GM12892 (cell line): ENCODE measurements at regions not wholly inside any gene's neighbourhood (a gene's known extent, or its start where the extent isn't known, plus 50 kb on each side); places are given as distances from the start of the nearest gene placed in this dataset.
"Not testable (repeated sequence)": the region's sequence is repeated elsewhere in the genome, so short reads cannot be mapped to it uniquely, and the experiment has no call there.

ENCODE experiments used
- DNase-seq: peaks from one replicate; pipeline ENCODE4 v3.0.0; 2011; ENCODE audit not compliant: insufficient read length
- FAIRE-seq: peaks from 2 replicates; lab custom pipeline; 2011; peaks lifted over from hg19 to GRCh38; lab: Jason Lieb, UNC
- POLR2A ChIP-seq: IDR thresholded peaks from 2 replicates; pipeline ENCODE4 v1.6.1; 2011; ENCODE audit warnings: low read depth, low read length, control low read depth
- POLR2AphosphoS5 ChIP-seq: IDR thresholded peaks from 2 replicates; pipeline ENCODE4 v1.6.1; 2011; ENCODE audit warnings: low read depth, low read length, control low read depth
- TAF1 ChIP-seq: IDR thresholded peaks from 2 replicates; pipeline ENCODE4 v1.6.1; 2011; ENCODE audit warnings: low read depth, mild to moderate bottlenecking, control low read depth, low read length, borderline replicate concordance

- TF ChIP-seq POLR2AphosphoS5 (no peak), POLR2A (no peak), TAF1 (no peak)
- FAIRE-seq: no peak
- no peak for DNase-seq
Observed at GRCh38 chr21:41571938-41572510, 64.1 kb upstream of the TMPRSS2 start.

- no peak for TF ChIP-seq POLR2A
- no peak for TF ChIP-seq TAF1
- TF ChIP-seq POLR2AphosphoS5: no peak
- FAIRE-seq (no peak), DNase-seq (no peak)
Observed at GRCh38 chr21:41570791-41571355, 62.9 kb upstream of the TMPRSS2 start.

- no peak for TF ChIP-seq TAF1
- no peak for TF ChIP-seq POLR2A
- no peak for TF ChIP-seq POLR2AphosphoS5
- FAIRE-seq: no peak
Observed at GRCh38 chr21:41568606-41569385, 60.8 kb upstream of the TMPRSS2 start.

GRCh38 chr21:41567901-41568510, 60.0 kb upstream of the TMPRSS2 start:
- TF ChIP-seq TAF1: no peak
- no peak for TF ChIP-seq POLR2AphosphoS5
- no peak for TF ChIP-seq POLR2A
- no peak for FAIRE-seq

More at GRCh38 chr21:41568606-41569385, 60.8 kb upstream of the TMPRSS2 start:
- no peak for DNase-seq

GRCh38 chr21:41567237-41567636, 59.3 kb upstream of the TMPRSS2 start:
- DNase-seq, FAIRE-seq: not testable (repeated sequence)

More at GRCh38 chr21:41567901-41568510, 60.0 kb upstream of the TMPRSS2 start:
- DNase-seq: no peak

- FAIRE-seq (no peak), DNase-seq (no peak)
Observed at GRCh38 chr21:41566500-41567014, 58.6 kb upstream of the TMPRSS2 start.

GRCh38 chr21:41565550-41565949, 57.6 kb upstream of the TMPRSS2 start:
- FAIRE-seq: no peak
- DNase-seq: no peak
- TF ChIP-seq POLR2AphosphoS5: no peak
- TF ChIP-seq TAF1: no peak
- TF ChIP-seq POLR2A: no peak

More at GRCh38 chr21:41566500-41567014, 58.6 kb upstream of the TMPRSS2 start:
- TF ChIP-seq TAF1: no peak
- TF ChIP-seq POLR2A: no peak
- no peak for TF ChIP-seq POLR2AphosphoS5

- FAIRE-seq: no peak
- DNase-seq: no peak
- TF ChIP-seq TAF1: no peak
- TF ChIP-seq POLR2AphosphoS5: no peak
- TF ChIP-seq POLR2A: no peak
Observed at GRCh38 chr21:41564871-41565274, 56.9 kb upstream of the TMPRSS2 start.

GRCh38 chr21:41562101-41563000, 54.4 kb upstream of the TMPRSS2 start:
- TF ChIP-seq TAF1 (no peak), POLR2A (no peak), POLR2AphosphoS5 (no peak)
- FAIRE-seq: no peak
- no peak for DNase-seq

- no peak for DNase-seq
- TF ChIP-seq POLR2AphosphoS5 (no peak), POLR2A (no peak), TAF1 (no peak)
- no peak for FAIRE-seq
Observed at GRCh38 chr21:41561701-41562100, 53.7 kb upstream of the TMPRSS2 start.

- no peak for TF ChIP-seq POLR2A
- TF ChIP-seq POLR2AphosphoS5: no peak
- TF ChIP-seq TAF1: no peak
- no peak for FAIRE-seq
- no peak for DNase-seq
Observed at GRCh38 chr21:41560661-41561158, 52.8 kb upstream of the TMPRSS2 start.
